Testis (tissue), 2 donors: ENCODE measurements at regions not wholly inside any gene's neighbourhood (a gene's known extent, or its start where the extent isn't known, plus 50 kb on each side); places are given as distances from the start of the nearest gene placed in this dataset.

Source experiments
- DNase-seq: peaks from one replicate; pipeline ENCODE4 v3.0.0-alpha.2; 2019
- H3K27ac ChIP-seq, 2 donors: fragments of 200-600 bp; sonication (generic); one replicate each; pipeline ENCODE4 v1.5.1; 2019
- H3K27me3 ChIP-seq: fragments of 200-600 bp; sonication (generic); one replicate; pipeline ENCODE4 v1.5.1; 2019
- H3K36me3 ChIP-seq: fragments of 200-600 bp; sonication (generic); one replicate; pipeline ENCODE4 v1.5.1; 2017; ENCODE audit warnings: low read depth; ENCODE audit errors: missing control alignments
- H3K4me1 ChIP-seq: fragments of 200-600 bp; sonication (generic); one replicate; pipeline ENCODE4 v1.5.1; 2019
- H3K4me3 ChIP-seq, 2 donors: fragments of 200-600 bp; sonication (generic); one replicate each; pipeline ENCODE4 v1.5.1; 2017 to 2019
- H3K9me3 ChIP-seq: fragments of 200-600 bp; sonication (generic); one replicate; pipeline ENCODE4 v1.5.1; 2017
- POLR2A ChIP-seq: fragments of 450-650 bp; IDR thresholded peaks from one replicate; pipeline ENCODE4 v1.6.1; 2017; ENCODE audit warnings: antibody characterized with exemption, mild to moderate bottlenecking, moderate library complexity
- WGBS, 2 donors: methylation state at CpG; one replicate each; pipeline ENCODE4 v1.1.5; 2018; 5-methylcytosine and 5-hydroxymethylcytosine counted together
- intact Hi-C: fragments of 100-400 bp; cut with DNase I; formaldehyde crosslinking; loops from one replicate; pipeline ENCODE4 v1.15.1; 2023; ENCODE audit warnings: low total_unique reads
- TF ChIP-seq, protein P1 (sequence below), 3 experiments: fragments of 450-650 bp in 2 of 3; fragments of 200-600 bp in 1 of 3; sonication (generic) in 1 of 3; IDR thresholded peaks; one replicate each; pipeline ENCODE4 v1.5.1; 2016 to 2019; ENCODE audit warnings: antibody characterized with exemption in 3 of 3, mild to moderate bottlenecking in 2 of 3, moderate library complexity in 1 of 3

DNA sequence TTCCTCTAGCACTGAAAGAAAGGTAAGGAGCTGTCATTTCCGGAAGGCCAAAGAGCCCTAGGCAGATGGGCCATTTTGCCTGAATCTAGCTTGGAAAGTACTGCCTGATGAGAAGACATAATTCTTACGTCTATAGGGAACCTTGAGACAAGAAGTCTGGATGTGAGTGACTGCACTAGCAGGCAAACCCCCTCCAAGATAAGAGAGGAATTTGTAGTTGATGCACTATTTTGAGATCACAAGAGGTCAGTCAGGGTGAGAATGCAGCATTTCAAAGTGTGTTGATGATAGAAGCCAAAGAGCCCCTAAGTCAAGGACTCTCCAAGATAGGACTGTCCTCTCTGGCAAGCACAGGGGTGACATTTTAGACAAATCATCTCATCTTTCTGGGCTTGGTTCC, 99.2 kb downstream of the HES1 start:
- Histone ChIP-seq H3K4me3 (no peak overlapping the region), H3K9me3 (no peaks in the 10 kb centered on the region)

DNA sequence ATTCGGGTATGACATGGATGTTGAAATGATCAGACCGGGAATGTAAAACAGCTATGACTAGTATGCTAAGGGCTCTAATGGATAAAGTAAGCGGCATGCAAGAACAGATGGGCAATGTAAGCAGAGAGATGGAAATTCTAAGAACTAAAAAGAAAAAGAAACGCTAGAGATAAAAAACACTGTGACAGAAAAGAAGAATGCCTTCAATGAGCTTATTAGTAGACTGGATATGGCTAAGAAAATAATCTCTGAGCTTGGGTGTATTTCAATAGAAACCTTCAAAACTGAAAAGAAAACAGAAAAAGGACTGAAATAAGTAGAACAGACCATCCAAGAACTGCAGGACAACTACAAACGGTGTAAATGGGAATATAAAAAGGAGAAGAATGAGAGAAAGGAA, 101.2 kb downstream of the HES1 start:
- Histone ChIP-seq H3K27me3 (no peaks in the 10 kb centered on the region), H3K9me3 (no peaks in the 10 kb centered on the region), H3K4me1 (no peaks in the 10 kb centered on the region), H3K36me3 (no peaks in the 10 kb centered on the region), H3K4me3 (no peak overlapping the region), H3K27ac (no peak overlapping the region)
- no peak for TF ChIP-seq POLR2A
- TF ChIP-seq, protein P1, sequence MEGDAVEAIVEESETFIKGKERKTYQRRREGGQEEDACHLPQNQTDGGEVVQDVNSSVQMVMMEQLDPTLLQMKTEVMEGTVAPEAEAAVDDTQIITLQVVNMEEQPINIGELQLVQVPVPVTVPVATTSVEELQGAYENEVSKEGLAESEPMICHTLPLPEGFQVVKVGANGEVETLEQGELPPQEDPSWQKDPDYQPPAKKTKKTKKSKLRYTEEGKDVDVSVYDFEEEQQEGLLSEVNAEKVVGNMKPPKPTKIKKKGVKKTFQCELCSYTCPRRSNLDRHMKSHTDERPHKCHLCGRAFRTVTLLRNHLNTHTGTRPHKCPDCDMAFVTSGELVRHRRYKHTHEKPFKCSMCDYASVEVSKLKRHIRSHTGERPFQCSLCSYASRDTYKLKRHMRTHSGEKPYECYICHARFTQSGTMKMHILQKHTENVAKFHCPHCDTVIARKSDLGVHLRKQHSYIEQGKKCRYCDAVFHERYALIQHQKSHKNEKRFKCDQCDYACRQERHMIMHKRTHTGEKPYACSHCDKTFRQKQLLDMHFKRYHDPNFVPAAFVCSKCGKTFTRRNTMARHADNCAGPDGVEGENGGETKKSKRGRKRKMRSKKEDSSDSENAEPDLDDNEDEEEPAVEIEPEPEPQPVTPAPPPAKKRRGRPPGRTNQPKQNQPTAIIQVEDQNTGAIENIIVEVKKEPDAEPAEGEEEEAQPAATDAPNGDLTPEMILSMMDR (IDR thresholded peaks at IDR 0.05): no peak
- intact Hi-C loops: no loop called here
- 90 to 95% methylated on average over 5 of the region's 5 CpGs for WGBS, 2 donors
- no peak for DNase-seq

More for the DNA sequence above, 99.2 kb downstream of the HES1 start:
- no peak for DNase-seq
- H3K27me3 ChIP-seq: no peaks in the 10 kb centered on the region
- intact Hi-C loops: no loop called here
- H3K4me1 ChIP-seq: no peaks in the 10 kb centered on the region
- H3K27ac ChIP-seq: no peak overlapping the region
- TF ChIP-seq POLR2A: no peak
- TF ChIP-seq, protein P1 (IDR thresholded peaks at IDR 0.05): no peak
- WGBS, 2 donors: 75 to 89% methylated on average over 2 of the region's 2 CpGs
- H3K36me3 ChIP-seq: no peaks in the 10 kb centered on the region

DNA sequence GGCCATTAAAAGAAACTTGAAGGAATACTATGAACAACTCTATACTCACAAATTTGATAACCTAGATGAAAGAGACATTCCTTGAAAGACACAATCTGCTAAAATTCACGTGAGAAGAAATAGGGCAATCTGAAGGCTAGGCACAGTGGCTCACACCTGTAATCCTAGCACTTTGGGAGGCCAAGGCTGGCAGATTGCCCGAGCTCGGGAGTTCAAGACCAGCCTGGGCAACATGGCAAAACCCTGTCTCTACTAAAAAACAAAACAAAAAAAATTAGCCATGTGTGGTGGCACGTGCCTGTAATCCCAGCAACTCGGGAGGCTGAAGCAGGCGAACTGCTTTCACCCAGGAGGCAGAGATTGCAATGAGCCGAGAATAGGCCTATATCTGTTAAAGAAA, 104.8 kb downstream of the HES1 start:
- Histone ChIP-seq H3K27ac (no peak overlapping the region), H3K27me3 (no peaks in the 10 kb centered on the region), H3K36me3 (no peaks in the 10 kb centered on the region), H3K4me3 (no peak overlapping the region), H3K4me1 (no peaks in the 10 kb centered on the region), H3K9me3 (no peaks in the 10 kb centered on the region)
- intact Hi-C loops: no loop called here
- no peak for DNase-seq
- TF ChIP-seq, protein P1 (IDR thresholded peaks at IDR 0.05): no peak
- TF ChIP-seq POLR2A: no peak
- WGBS, 2 donors: 83 to 92% methylated on average over 7 of the region's 7 CpGs

DNA sequence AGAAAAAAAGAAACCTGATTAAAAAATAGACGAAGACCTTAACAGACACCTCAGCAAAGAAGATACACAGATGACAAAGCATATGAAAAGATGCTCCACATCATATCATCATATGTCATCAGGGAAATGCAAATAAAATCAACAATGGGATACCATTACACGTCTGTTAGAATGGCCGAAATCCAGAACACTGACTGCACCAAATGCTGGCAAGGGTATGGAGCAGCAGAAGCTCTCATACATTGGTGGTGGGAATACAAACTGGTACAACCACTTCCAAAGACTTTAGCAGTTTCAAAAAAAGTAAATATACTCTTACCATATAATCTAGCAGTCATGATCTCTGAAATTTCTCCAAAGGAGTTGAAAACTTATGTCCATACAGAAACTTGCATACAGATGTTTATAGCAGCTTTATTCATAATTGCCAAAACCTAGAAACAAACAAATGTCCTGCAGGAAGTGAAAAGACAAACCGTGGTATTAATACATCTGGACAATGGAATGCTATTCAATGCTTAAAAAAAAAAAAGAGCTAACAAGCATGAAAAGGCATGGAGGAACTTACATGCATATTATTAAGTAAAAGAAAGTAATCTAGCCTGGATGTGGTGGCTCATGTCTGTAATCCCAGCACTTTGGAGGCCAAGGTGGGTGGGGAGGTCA, 107.4 kb downstream of the HES1 start:
- TF ChIP-seq, protein P1 (IDR thresholded peaks at IDR 0.05): no peak
- no peak for TF ChIP-seq POLR2A
- Histone ChIP-seq H3K9me3 (no peaks in the 10 kb centered on the region), H3K27me3 (no peaks in the 10 kb centered on the region), H3K4me1 (no peaks in the 10 kb centered on the region), H3K36me3 (no peaks in the 10 kb centered on the region), H3K4me3 (no peak overlapping the region), H3K27ac (no peak overlapping the region)
- WGBS, 2 donors: 75 to 85% methylated on average over 4 of the region's 4 CpGs
- DNase-seq: no peak
- intact Hi-C loops: no loop called here

DNA sequence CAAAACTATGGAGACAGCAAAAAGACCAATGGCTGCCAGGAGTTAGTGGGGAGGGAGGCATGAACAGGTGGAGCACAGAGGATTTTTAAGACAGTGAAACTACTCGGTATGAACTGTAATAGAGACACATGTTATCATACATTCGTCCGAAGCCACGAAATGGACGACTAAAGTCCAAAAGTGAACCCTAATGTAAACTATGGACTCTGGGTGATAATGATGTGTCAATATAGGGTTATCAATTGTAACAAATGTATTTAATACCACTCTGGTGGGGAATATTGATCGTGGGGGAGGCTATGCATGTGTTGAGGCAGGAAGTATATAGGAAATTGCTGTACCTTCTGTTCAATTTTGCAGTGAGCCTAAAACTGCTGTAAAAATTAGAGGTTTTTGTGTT, 107.0 kb downstream of the CPN2 start:
- H3K36me3 ChIP-seq: no peaks in the 10 kb centered on the region
- H3K27me3 ChIP-seq: no peaks in the 10 kb centered on the region
- no peak for TF ChIP-seq POLR2A
- TF ChIP-seq, protein P1 (IDR thresholded peaks at IDR 0.05): no peak
- intact Hi-C loops: no loop called here
- H3K4me1 ChIP-seq: no peaks in the 10 kb centered on the region
- H3K27ac ChIP-seq: no peak overlapping the region
- 84 to 87% methylated on average over 6 of the region's 6 CpGs for WGBS, 2 donors
- H3K9me3 ChIP-seq: no peaks in the 10 kb centered on the region
- no peak for DNase-seq
- no peak overlapping the region for H3K4me3 ChIP-seq
